NCI-H345 treated with DMSO at 0.1 percent for 48 hours (cell line): ENCODE measurements at regions not wholly inside any gene's neighbourhood (a gene's known extent, or its start where the extent isn't known, plus 50 kb on each side); places are given as distances from the start of the nearest gene placed in this dataset.

Experiments
- DNase-seq: peaks from one replicate; lab custom pipeline; 2025; ENCODE audit not compliant: unreplicated experiment; lab: John Stamatoyannopoulos, UW

GRCh38 chrX:10047133-10047532 lies 80.0 kb downstream of the CLDN34 start:
- DNase-seq, result no peak

- DNase-seq, result no peak
Observed at GRCh38 chrX:10047631-10048030, 80.5 kb downstream of the CLDN34 start.

GRCh38 chrX:10048076-10048475 lies 80.9 kb downstream of the CLDN34 start:
- no peak for DNase-seq

- DNase-seq, result no peak
Observed at GRCh38 chrX:10048707-10049106, 81.5 kb downstream of the CLDN34 start.

- DNase-seq, result no peak
Observed at GRCh38 chrX:10049236-10049635, 82.1 kb downstream of the CLDN34 start.

GRCh38 chrX:10050481-10050880 lies 83.3 kb downstream of the CLDN34 start:
- no peak for DNase-seq

GRCh38 chrX:10051866-10052480 lies 84.8 kb downstream of the CLDN34 start:
- no peak for DNase-seq

- no peak for DNase-seq
Observed at GRCh38 chrX:10052906-10053625, 85.9 kb downstream of the CLDN34 start.

GRCh38 chrX:10054396-10054795 lies 87.2 kb downstream of the CLDN34 start:
- no peak for DNase-seq

- no peak for DNase-seq
Observed at GRCh38 chrX:10055430-10055829, 88.3 kb downstream of the CLDN34 start.

GRCh38 chrX:10062352-10062751 lies 94.4 kb upstream of the CLCN4 start:
- DNase-seq, result no peak

- DNase-seq, result no peak
Observed at GRCh38 chrX:10062980-10063379, 93.8 kb upstream of the CLCN4 start.

- peak; percentile 14 for DNase-seq
Observed at GRCh38 chrX:10064736-10065135, 92.0 kb upstream of the CLCN4 start.

- no peak for DNase-seq
Observed at GRCh38 chrX:10070714-10071436, 85.9 kb upstream of the CLCN4 start.

- DNase-seq, result peak; percentile 83
Observed at GRCh38 chrX:10071451-10072144, 85.2 kb upstream of the CLCN4 start.

- no peak for DNase-seq
Observed at GRCh38 chrX:10072786-10073568, 83.8 kb upstream of the CLCN4 start.

GRCh38 chrX:10073671-10074070 lies 83.1 kb upstream of the CLCN4 start:
- no peak for DNase-seq

GRCh38 chrX:10074241-10074941 lies 82.4 kb upstream of the CLCN4 start:
- no peak for DNase-seq

GRCh38 chrX:10076765-10077164 lies 80.0 kb upstream of the CLCN4 start:
- no peak for DNase-seq
